ENCODE measurements at regions not wholly inside any gene's neighbourhood (a gene's known extent, or its start where the extent isn't known, plus 50 kb on each side); places are given as distances from the start of the nearest gene placed in this dataset.

DNA sequence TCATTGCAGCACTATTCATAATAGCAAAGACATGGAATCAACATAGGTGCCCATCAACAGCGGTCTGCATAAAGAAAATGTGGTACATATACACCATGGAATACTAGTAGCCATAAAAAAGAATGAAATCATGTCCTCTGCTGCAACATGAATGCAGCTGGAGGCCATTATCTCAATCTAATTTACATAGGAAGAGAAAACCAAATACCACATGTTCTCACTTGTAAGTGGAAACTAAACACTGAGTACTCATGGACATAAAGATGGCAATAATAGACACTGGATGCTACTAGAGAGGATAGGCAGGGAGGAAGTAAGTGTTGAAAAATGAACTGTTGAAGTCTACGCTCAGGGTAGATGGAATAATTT is 203.9 kb upstream of the CDH9 start:
- intact Hi-C loops (cut with micrococcal nuclease): no loop called here
- peaks cover 9% of the 10 kb centered on the region for H3K9me3 Mint-ChIP-seq

DNA sequence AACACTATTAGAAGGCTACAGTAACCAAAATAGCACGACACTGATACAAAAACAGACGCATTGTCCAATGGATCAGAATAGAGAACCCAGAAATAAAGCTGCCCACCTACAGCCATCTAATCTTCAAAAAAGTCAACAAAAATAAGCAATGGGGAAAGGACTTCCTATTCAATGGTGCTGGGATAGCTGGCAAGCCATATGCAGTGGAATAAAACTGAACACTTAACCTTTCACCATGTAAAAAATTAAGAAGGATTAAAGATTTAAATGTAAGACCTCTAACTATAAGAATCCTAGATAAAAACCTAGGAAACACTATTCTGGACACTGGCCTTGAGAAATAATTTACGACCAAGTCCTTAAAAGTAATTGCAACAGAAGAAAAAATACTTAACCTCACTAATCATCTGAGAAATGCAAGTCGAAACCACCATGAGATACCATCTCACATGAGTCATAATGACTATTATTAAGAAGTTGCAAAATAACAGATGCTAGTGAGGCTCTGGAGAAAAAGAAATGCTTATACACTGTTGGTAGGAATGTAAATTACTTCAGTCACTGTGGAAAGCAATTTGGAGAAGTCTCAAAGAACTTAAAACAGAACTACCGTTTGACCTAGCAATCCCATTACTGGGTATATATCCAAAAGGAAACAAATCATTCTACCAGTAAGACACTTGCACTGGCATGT is 203.3 kb upstream of the CDH9 start:
- CTCF ChIA-PET: no interaction called here
- Mint-ChIP-seq H3K36me3 (ENCODE audit: low read depth) (no peaks in the 10 kb centered on the region), H3K4me3 (no peak overlapping the region), H3K9me3 (peaks cover 9% of the 10 kb centered on the region), H3K4me1 (ENCODE audit: low read depth) (no peaks in the 10 kb centered on the region), H3K27ac (no peak overlapping the region), H3K27me3 (no peaks in the 10 kb centered on the region)
- TF ChIP-seq, protein P1, sequence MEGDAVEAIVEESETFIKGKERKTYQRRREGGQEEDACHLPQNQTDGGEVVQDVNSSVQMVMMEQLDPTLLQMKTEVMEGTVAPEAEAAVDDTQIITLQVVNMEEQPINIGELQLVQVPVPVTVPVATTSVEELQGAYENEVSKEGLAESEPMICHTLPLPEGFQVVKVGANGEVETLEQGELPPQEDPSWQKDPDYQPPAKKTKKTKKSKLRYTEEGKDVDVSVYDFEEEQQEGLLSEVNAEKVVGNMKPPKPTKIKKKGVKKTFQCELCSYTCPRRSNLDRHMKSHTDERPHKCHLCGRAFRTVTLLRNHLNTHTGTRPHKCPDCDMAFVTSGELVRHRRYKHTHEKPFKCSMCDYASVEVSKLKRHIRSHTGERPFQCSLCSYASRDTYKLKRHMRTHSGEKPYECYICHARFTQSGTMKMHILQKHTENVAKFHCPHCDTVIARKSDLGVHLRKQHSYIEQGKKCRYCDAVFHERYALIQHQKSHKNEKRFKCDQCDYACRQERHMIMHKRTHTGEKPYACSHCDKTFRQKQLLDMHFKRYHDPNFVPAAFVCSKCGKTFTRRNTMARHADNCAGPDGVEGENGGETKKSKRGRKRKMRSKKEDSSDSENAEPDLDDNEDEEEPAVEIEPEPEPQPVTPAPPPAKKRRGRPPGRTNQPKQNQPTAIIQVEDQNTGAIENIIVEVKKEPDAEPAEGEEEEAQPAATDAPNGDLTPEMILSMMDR (IDR thresholded peaks at IDR 0.05): no peak
- POLR2A ChIA-PET: no interaction called here
- intact Hi-C loops (cut with micrococcal nuclease): no loop called here
- no peak for ATAC-seq
- no peak for DNase-seq

More for the DNA sequence above, 203.9 kb upstream of the CDH9 start:
- TF ChIP-seq, protein P1 (IDR thresholded peaks at IDR 0.05): no peak
- no peak overlapping the region for H3K4me3 Mint-ChIP-seq
- ChIA-PET CTCF (no interaction called here), POLR2A (no interaction called here)
- no peaks in the 10 kb centered on the region for H3K36me3 Mint-ChIP-seq (ENCODE audit: low read depth)
- H3K4me1 Mint-ChIP-seq (ENCODE audit: low read depth): no peaks in the 10 kb centered on the region
- no peak overlapping the region for H3K27ac Mint-ChIP-seq
- DNase-seq (no peak), ATAC-seq (no peak)
- H3K27me3 Mint-ChIP-seq: no peaks in the 10 kb centered on the region

DNA sequence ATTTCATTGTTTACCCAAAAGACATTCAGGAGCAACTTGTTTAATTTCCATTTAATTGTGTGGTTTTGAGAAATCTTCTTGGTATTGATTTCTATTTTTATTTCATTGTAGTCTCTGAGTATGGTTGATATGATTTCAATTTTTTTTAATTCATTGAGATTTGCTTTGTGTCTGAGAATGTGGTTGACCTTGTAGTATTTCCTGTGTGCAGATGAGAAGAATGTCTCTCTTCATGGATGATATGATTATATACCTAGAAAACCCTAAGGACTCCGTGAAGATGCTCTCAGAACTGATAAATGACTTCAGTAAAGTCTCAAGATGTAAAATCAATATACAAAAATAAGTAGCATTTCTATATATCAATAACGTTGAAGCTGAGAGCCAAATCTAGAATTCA is 202.4 kb upstream of the CDH9 start:
- TF ChIP-seq, protein P1 (IDR thresholded peaks at IDR 0.05): no peak
- DNase-seq: no peak
- ChIA-PET POLR2A (no interaction called here), CTCF (no interaction called here)
- intact Hi-C loops (cut with micrococcal nuclease): no loop called here
- Mint-ChIP-seq H3K27me3 (no peaks in the 10 kb centered on the region), H3K36me3 (ENCODE audit: low read depth) (no peaks in the 10 kb centered on the region), H3K4me1 (ENCODE audit: low read depth) (no peaks in the 10 kb centered on the region), H3K4me3 (no peak overlapping the region), H3K27ac (no peak overlapping the region), H3K9me3 (peaks cover 12% of the 10 kb centered on the region)
- ATAC-seq: no peak

DNA sequence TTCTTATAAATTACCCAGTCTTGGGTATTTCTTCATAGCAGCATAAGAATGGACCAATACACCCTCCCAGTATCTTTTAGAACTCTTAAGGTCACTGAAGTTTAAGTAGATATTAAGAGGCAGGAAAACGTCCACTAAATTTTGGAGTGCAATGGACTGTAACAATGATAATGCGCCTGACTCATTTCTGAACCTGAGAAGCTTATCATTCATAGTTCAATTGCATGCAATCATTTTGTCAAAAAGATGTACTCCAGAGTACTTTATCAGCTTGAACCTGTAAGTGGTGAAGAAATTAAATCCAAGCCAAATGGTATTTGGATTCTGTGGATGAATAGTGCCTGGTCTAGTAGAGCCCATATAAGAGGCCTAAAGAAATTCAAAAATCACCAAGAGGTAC is 196.5 kb upstream of the CDH9 start:
- H3K27ac Mint-ChIP-seq: no peak overlapping the region
- CTCF ChIA-PET: no interaction called here
- no peak for ATAC-seq

DNA sequence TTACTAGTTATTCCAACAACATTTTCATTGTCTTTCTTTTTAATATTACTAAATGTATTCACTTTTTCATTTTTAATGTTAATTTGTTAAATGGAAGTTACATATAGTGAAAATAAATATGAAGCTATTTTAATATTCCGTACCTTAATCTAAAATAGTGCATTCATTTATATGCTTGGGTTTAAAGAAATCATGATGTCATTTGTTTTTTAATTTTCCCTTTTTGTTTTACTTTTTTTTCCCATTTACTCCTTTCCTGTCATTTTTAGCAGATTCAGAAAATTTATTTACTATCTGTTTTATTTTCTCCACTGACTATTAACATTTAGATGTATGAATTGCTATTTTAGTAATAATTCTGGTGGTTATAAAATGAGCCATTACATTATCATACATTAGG is 183.0 kb upstream of the CDH9 start:
- no peak overlapping the region for H3K27ac Mint-ChIP-seq
- intact Hi-C loops (cut with micrococcal nuclease): no loop called here
- H3K4me3 Mint-ChIP-seq: no peak overlapping the region
- no peaks in the 10 kb centered on the region for H3K4me1 Mint-ChIP-seq (ENCODE audit: low read depth)
- POLR2A ChIA-PET: no interaction called here
- H3K9me3 Mint-ChIP-seq: peaks cover 11% of the 10 kb centered on the region
- DNase-seq (no peak), ATAC-seq (no peak)
- TF ChIP-seq, protein P1 (IDR thresholded peaks at IDR 0.05): no peak
- CTCF ChIA-PET: no interaction called here
- no peaks in the 10 kb centered on the region for H3K36me3 Mint-ChIP-seq (ENCODE audit: low read depth)
- no peaks in the 10 kb centered on the region for H3K27me3 Mint-ChIP-seq

More for the DNA sequence above, 196.5 kb upstream of the CDH9 start:
- no peak for DNase-seq
- TF ChIP-seq, protein P1 (IDR thresholded peaks at IDR 0.05): no peak
- Mint-ChIP-seq H3K4me3 (no peak overlapping the region), H3K36me3 (ENCODE audit: low read depth) (no peaks in the 10 kb centered on the region), H3K4me1 (ENCODE audit: low read depth) (no peaks in the 10 kb centered on the region), H3K27me3 (no peaks in the 10 kb centered on the region), H3K9me3 (peaks cover 5% of the 10 kb centered on the region)
- intact Hi-C loops (cut with micrococcal nuclease): no loop called here
- POLR2A ChIA-PET: no interaction called here
